Neural progenitor cell (in vitro differentiated cells): ENCODE measurements at regions not wholly inside any gene's neighbourhood (a gene's known extent, or its start where the extent isn't known, plus 50 kb on each side); places are given as distances from the start of the nearest gene placed in this dataset.
A peak's percentile ranks its signal among the peaks of the same experiment; 100 is the strongest.

Experiments used
- DNase-seq: peaks from one replicate; pipeline ENCODE4 v3.0.0-alpha.2; 2016; ENCODE audit warnings: low spot score
- H2AFZ ChIP-seq: fragments of 200-600 bp; sonication (generic); replicated peaks from 2 replicates; pipeline ENCODE4 v1.6.1; 2016; ENCODE audit warnings: antibody characterized with exemption
- H3F3A ChIP-seq: fragments of 200-600 bp; sonication (generic); 2 replicates; pipeline ENCODE4 v1.6.1; 2016; ENCODE audit warnings: antibody characterized with exemption, low read depth
- H3K27ac ChIP-seq: fragments of 200-600 bp; sonication (generic); 2 replicates; pipeline ENCODE4 v1.5.1; 2016; ENCODE audit warnings: mild to moderate bottlenecking
- H3K27me3 ChIP-seq: fragments of 200-600 bp; sonication (generic); 2 replicates; pipeline ENCODE4 v1.6.1; 2016; ENCODE audit warnings: mild to moderate bottlenecking, moderate library complexity
- H3K36me3 ChIP-seq: fragments of 200-600 bp; sonication (generic); 2 replicates; pipeline ENCODE4 v1.5.1; 2016
- H3K4me1 ChIP-seq: fragments of 200-600 bp; sonication (generic); 2 replicates; pipeline ENCODE4 v1.6.1; 2016; ENCODE audit warnings: mixed run types
- H3K4me2 ChIP-seq: fragments of 200-600 bp; sonication (generic); 2 replicates; pipeline ENCODE4 v1.6.1; 2016
- H3K4me3 ChIP-seq: fragments of 200-600 bp; sonication (generic); 2 replicates; pipeline ENCODE4 v1.5.1; 2016
- H3K79me2 ChIP-seq: fragments of 200-600 bp; sonication (generic); 2 replicates; pipeline ENCODE4 v1.6.1; 2016; ENCODE audit warnings: low read depth
- H3K9ac ChIP-seq: fragments of 200-600 bp; sonication (generic); 2 replicates; pipeline ENCODE4 v1.6.1; 2016
- H3K9me3 ChIP-seq: fragments of 200-600 bp; sonication (generic); 2 replicates; pipeline ENCODE4 v1.5.1; 2016; ENCODE audit warnings: low read depth
- H4K20me1 ChIP-seq: fragments of 200-600 bp; sonication (generic); 2 replicates; pipeline ENCODE4 v1.6.1; 2016; ENCODE audit warnings: low read depth
- H3K27ac Mint-ChIP-seq: 3 replicates; pipeline ENCODE4 v1.8.0; 2021; ENCODE audit warnings: mixed read lengths
- H3K27me3 Mint-ChIP-seq: 2 replicates; pipeline ENCODE4 v1.8.0; 2022; ENCODE audit warnings: low read depth, mild to moderate bottlenecking, inconsistent platforms, moderate library complexity, mixed read lengths; ENCODE audit not compliant: insufficient read depth
- H3K36me3 Mint-ChIP-seq: 3 replicates; pipeline ENCODE4 v1.8.0; 2021; ENCODE audit warnings: mixed read lengths
- H3K4me1 Mint-ChIP-seq: 3 replicates; pipeline ENCODE4 v1.8.0; 2021; ENCODE audit warnings: mixed read lengths
- H3K4me3 Mint-ChIP-seq: 3 replicates; pipeline ENCODE4 v1.8.0; 2021; ENCODE audit warnings: mild to moderate bottlenecking, moderate library complexity, mixed read lengths
- H3K9me3 Mint-ChIP-seq: 3 replicates; pipeline ENCODE4 v1.8.0; 2020; ENCODE audit warnings: mixed read lengths
- EZH2 ChIP-seq: fragments of 200-600 bp; sonication (generic); IDR thresholded peaks from 2 replicates; pipeline ENCODE4 v1.6.1; 2017; ENCODE audit warnings: antibody characterized with exemption, mild to moderate bottlenecking, moderate library complexity
- EZH2phosphoT487 ChIP-seq: fragments of 200-600 bp; sonication (generic); IDR thresholded peaks from 2 replicates; pipeline ENCODE4 v1.6.1; 2017; ENCODE audit warnings: antibody characterized with exemption
- TF ChIP-seq, protein P1 (sequence below): fragments of 200-600 bp; sonication (generic); IDR thresholded peaks from 2 replicates; pipeline ENCODE4 v1.5.1; 2017; ENCODE audit warnings: antibody characterized with exemption, mild to moderate bottlenecking

DNA sequence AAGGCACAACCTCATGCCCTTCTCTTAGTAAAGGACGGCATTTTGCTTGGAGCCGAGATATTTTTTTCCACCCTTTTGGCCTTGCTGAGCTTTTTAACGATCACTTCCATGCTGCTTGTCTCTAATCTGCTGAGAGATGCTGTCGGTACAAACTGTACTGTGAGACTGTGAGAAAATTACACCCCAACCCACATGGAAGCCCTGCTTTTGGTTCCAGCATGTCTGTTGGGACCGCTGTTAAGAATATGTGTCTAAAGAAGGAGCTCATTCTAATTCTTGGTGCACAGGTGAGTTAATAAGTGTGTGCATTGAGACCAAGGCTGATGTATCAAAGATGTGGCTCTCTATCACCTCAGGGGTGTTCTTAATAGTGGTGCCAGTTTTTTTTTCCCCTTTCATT is 304.5 kb upstream of the MAP3K7 start:
- no peak for DNase-seq
- H3K4me1 Mint-ChIP-seq: peaks cover 57% of the 10 kb centered on the region
- Histone ChIP-seq H3K36me3 (no peaks in the 10 kb centered on the region), H3K4me3 (no peak overlapping the region), H3K79me2 (no peaks in the 10 kb centered on the region), H3K27ac (no peak overlapping the region), H3K4me1 (peaks cover 19% of the 10 kb centered on the region), H3K9me3 (no peaks in the 10 kb centered on the region), H3K9ac (no peak overlapping the region), H2AFZ (no peak overlapping the region), H3K27me3 (no peaks in the 10 kb centered on the region), H3K4me2 (peak overlapping the region; percentile 59), H4K20me1 (no peaks in the 10 kb centered on the region), H3F3A (no peaks in the 10 kb centered on the region)
- H3K4me3 Mint-ChIP-seq: no peak overlapping the region
- H3K27ac Mint-ChIP-seq: peak overlapping the region; percentile 40
- H3K9me3 Mint-ChIP-seq: no peaks in the 10 kb centered on the region
- no peaks in the 10 kb centered on the region for H3K36me3 Mint-ChIP-seq
- no peaks in the 10 kb centered on the region for H3K27me3 Mint-ChIP-seq
- no peak for TF ChIP-seq EZH2phosphoT487
- TF ChIP-seq, protein P1, sequence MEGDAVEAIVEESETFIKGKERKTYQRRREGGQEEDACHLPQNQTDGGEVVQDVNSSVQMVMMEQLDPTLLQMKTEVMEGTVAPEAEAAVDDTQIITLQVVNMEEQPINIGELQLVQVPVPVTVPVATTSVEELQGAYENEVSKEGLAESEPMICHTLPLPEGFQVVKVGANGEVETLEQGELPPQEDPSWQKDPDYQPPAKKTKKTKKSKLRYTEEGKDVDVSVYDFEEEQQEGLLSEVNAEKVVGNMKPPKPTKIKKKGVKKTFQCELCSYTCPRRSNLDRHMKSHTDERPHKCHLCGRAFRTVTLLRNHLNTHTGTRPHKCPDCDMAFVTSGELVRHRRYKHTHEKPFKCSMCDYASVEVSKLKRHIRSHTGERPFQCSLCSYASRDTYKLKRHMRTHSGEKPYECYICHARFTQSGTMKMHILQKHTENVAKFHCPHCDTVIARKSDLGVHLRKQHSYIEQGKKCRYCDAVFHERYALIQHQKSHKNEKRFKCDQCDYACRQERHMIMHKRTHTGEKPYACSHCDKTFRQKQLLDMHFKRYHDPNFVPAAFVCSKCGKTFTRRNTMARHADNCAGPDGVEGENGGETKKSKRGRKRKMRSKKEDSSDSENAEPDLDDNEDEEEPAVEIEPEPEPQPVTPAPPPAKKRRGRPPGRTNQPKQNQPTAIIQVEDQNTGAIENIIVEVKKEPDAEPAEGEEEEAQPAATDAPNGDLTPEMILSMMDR: no peak
- no peak for TF ChIP-seq EZH2

GRCh38 chr6:90890683-90891330 is 303.9 kb upstream of the MAP3K7 start:
- Histone ChIP-seq H3K4me1 (peaks cover 14% of the 10 kb centered on the region), H3K27ac (no peak overlapping the region), H3F3A (no peaks in the 10 kb centered on the region), H2AFZ (no peak overlapping the region), H3K4me3 (no peak overlapping the region), H3K9ac (no peak overlapping the region), H3K36me3 (no peaks in the 10 kb centered on the region), H4K20me1 (no peaks in the 10 kb centered on the region), H3K4me2 (peak overlapping the region; percentile 59), H3K9me3 (no peaks in the 10 kb centered on the region), H3K27me3 (no peaks in the 10 kb centered on the region), H3K79me2 (no peaks in the 10 kb centered on the region)
- peaks cover under 1% of the 10 kb centered on the region for H3K36me3 Mint-ChIP-seq
- no peak overlapping the region for H3K4me3 Mint-ChIP-seq
- TF ChIP-seq EZH2phosphoT487 (no peak), EZH2 (no peak)
- TF ChIP-seq, protein P1: no peak
- peaks cover 55% of the 10 kb centered on the region for H3K4me1 Mint-ChIP-seq
- H3K27me3 Mint-ChIP-seq: no peaks in the 10 kb centered on the region
- peaks cover 2% of the 10 kb centered on the region for H3K9me3 Mint-ChIP-seq
- peak; percentile 51 for DNase-seq
- peak overlapping the region; percentile 16 for H3K27ac Mint-ChIP-seq

GRCh38 chr6:90887764-90888163 is 300.9 kb upstream of the MAP3K7 start:
- Mint-ChIP-seq H3K27me3 (no peaks in the 10 kb centered on the region), H3K27ac (no peak overlapping the region), H3K4me1 (peaks cover 39% of the 10 kb centered on the region), H3K9me3 (peaks cover 24% of the 10 kb centered on the region), H3K36me3 (peaks cover 7% of the 10 kb centered on the region), H3K4me3 (no peak overlapping the region)
- Histone ChIP-seq H3K9me3 (no peaks in the 10 kb centered on the region), H4K20me1 (no peaks in the 10 kb centered on the region), H2AFZ (no peak overlapping the region), H3K79me2 (no peaks in the 10 kb centered on the region), H3F3A (no peaks in the 10 kb centered on the region), H3K27ac (no peak overlapping the region), H3K9ac (no peak overlapping the region), H3K36me3 (no peaks in the 10 kb centered on the region), H3K4me2 (no peak overlapping the region), H3K4me1 (peaks cover 11% of the 10 kb centered on the region), H3K4me3 (no peak overlapping the region), H3K27me3 (no peaks in the 10 kb centered on the region)
- DNase-seq: no peak
- no peak for TF ChIP-seq EZH2phosphoT487
- TF ChIP-seq, protein P1: no peak
